HUES64 (cell line): ENCODE measurements at regions not wholly inside any gene's neighbourhood (a gene's known extent, or its start where the extent isn't known, plus 50 kb on each side); places are given as distances from the start of the nearest gene placed in this dataset.

Experiments
- H3K27ac ChIP-seq: 2 replicates; pipeline ENCODE4 v1.7.0; 2013; ENCODE audit warnings: low read depth, low read length, inconsistent platforms
- H3K27me3 ChIP-seq: 2 replicates; pipeline ENCODE4 v1.6.1; 2013; ENCODE audit warnings: mild to moderate bottlenecking, low read length; ENCODE audit not compliant: insufficient read depth
- H3K36me3 ChIP-seq: 2 replicates; pipeline ENCODE4 v1.6.1; 2013; ENCODE audit warnings: mild to moderate bottlenecking, low read length; ENCODE audit not compliant: insufficient read depth
- H3K4me1 ChIP-seq: 2 replicates; pipeline ENCODE4 v1.6.1; 2013; ENCODE audit warnings: mild to moderate bottlenecking, low read length, moderate library complexity; ENCODE audit not compliant: insufficient read depth
- H3K4me3 ChIP-seq: 2 replicates; pipeline ENCODE4 v1.5.1; 2013; ENCODE audit warnings: mild to moderate bottlenecking, low read length, moderate library complexity
- H3K9ac ChIP-seq: 2 replicates; pipeline ENCODE4 v1.6.1; 2013; ENCODE audit warnings: mild to moderate bottlenecking, low read depth, low read length
- H3K9me3 ChIP-seq: 2 replicates; pipeline ENCODE4 v1.6.1; 2013; ENCODE audit warnings: low read depth, low read length; ENCODE audit not compliant: insufficient read depth
- WGBS: fragments of 150-250, 120-280 bp; methylation state at CpG from one replicate; pipeline ENCODE4 v1.1.7; 2013; ENCODE audit warnings: missing lambda C conversion rate; 5-methylcytosine and 5-hydroxymethylcytosine counted together

DNA sequence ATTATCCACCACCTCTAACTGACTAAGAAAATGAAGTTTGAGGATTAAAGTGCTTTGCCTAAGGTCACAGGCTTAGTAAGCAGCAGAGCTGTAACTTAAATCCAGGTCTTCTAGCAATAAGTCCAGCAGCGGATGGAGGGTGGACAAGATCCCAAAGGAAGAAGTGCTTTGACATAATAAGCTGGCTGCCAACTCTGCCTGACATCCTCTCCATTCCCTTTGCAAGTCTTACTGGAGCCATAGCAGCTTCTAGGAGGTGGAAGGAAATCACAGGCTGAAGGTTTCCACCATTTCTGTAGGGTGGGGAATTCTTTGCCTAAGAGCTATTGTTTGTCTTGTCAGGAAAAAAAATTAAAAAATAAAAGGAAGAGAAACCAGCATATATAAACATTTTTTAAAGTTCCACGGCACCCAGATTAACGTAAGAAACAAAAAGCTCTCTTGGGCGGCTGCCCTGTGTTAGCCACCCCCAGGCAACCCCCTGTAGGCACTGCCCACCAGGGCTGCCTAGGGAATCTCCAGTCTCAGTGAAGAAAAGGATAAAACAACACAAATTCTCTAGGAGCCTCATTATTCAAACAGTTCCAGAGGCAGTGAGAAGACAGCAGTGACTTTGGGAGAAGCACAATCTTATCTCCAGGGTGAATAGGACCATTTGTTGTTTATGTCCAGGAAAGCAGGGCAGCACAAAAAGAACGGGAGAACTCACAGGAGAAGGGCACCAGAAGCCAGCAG, 380.8 kb upstream of the CADM1 start:
- H3K36me3 ChIP-seq = no peaks in the 10 kb centered on the region
- no peak overlapping the region for H3K9ac ChIP-seq
- H3K4me3 ChIP-seq = no peak overlapping the region
- peaks cover 12% of the 10 kb centered on the region; the same call in 1 of the 2 replicates for H3K4me1 ChIP-seq
- H3K9me3 ChIP-seq = peaks cover 13% of the 10 kb centered on the region
- WGBS = 71% methylated on average over 5 of the region's 5 CpGs
- no peaks in the 10 kb centered on the region for H3K27me3 ChIP-seq
- no peak overlapping the region for H3K27ac ChIP-seq

DNA sequence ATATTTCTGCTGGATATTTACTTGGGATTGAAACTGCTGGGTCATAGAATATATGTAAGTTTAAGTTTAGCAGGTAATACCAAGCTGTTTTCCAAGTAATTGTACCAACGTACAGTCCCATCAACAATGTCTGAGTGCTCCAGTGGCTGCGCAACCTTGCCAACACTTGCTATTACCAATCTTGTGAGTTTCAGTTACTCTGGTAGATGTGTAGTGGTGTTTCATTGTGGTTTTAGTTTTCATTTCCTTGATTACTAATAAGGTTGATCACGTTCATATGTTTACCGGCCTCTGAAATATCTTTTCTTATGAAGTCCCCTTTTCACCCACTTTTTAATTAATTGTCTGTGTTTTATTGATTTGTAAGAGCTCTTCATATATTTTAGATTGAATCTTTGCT, 370.6 kb upstream of the CADM1 start:
- Histone ChIP-seq H3K27me3 (no peaks in the 10 kb centered on the region), H3K4me3 (no peak overlapping the region), H3K9me3 (no peaks in the 10 kb centered on the region), H3K9ac (no peak overlapping the region), H3K27ac (no peak overlapping the region), H3K4me1 (no peaks in the 10 kb centered on the region), H3K36me3 (no peaks in the 10 kb centered on the region)
- 98% methylated on average over 2 of the region's 4 CpGs for WGBS

DNA sequence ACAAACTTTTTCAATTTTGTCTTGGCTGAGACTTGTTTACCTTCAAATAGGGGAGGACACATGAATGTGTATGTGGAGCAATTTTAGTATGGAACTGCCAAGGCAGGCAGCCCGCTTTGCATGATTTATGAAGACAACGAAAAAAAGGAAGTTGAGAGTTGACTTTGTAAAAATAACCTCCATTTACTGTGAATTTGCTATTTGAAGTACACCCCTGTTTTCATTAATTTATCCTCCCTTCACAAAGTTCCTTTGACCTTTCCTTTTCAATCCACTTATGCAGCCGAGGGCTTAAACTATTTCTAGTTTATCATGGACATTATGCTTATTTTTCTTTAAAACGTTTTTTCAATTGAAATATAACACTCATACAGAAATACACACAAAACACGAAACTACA, 369.6 kb upstream of the CADM1 start:
- Histone ChIP-seq H3K9me3 (no peaks in the 10 kb centered on the region), H3K4me1 (no peaks in the 10 kb centered on the region), H3K27me3 (no peaks in the 10 kb centered on the region), H3K4me3 (no peak overlapping the region), H3K36me3 (no peaks in the 10 kb centered on the region), H3K27ac (no peak overlapping the region), H3K9ac (no peak overlapping the region)
- 81% methylated on average over 5 of the region's 5 CpGs for WGBS

DNA sequence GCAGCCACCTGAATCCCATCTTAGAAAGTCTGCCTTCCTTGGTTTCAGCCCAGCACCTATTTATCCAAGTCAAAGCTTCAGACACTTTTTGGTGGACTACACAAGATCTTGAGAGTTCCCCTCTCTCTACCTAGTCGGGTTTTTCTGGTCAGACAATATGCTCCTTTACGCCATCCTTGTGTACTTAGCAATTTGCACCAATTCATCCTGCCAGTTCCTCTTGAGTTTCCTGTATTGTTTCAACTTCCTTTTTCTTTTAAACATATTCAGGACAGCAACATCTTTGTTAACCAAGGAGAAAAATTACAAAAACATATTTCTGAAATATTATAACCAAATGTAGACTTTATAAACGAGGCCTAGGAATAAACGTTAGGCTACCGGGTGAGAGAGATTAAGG, 368.2 kb upstream of the CADM1 start:
- Histone ChIP-seq H3K4me3 (no peak overlapping the region), H3K27me3 (no peaks in the 10 kb centered on the region), H3K27ac (no peak overlapping the region), H3K36me3 (no peaks in the 10 kb centered on the region), H3K4me1 (no peaks in the 10 kb centered on the region), H3K9ac (no peak overlapping the region), H3K9me3 (no peaks in the 10 kb centered on the region)
- WGBS = 71% methylated on average over 5 of the region's 5 CpGs

DNA sequence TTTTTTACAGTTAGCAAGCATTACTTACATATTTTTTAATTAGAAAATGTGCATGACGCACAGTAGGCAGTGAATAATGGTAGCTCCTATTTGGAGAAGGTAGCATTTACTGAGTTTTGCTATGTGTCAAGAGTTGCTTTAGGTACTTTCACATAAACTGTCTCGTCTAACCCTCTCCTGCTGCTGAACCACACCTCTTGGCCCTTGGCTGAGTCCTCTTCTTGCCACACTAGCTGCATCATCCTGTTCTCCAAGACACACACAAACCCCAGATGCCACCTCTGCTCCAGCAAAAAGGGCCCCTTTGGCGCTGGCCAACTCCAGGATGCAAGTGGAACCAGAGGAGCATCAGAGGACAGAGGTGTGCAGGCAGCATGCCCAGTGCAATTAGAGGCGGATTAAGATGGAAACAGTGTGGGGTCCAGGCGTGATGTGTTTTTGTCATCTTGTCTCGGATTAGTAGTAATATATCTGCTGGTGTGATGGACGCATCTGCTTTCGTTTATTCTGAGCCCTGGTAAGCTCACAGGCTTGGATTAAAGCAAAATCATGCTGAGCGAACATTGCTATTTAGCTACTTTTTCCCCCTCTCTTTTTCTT, 367.0 kb upstream of the CADM1 start:
- Histone ChIP-seq H3K4me3 (no peak overlapping the region), H3K4me1 (no peaks in the 10 kb centered on the region), H3K27ac (no peak overlapping the region), H3K27me3 (no peaks in the 10 kb centered on the region), H3K9ac (no peak overlapping the region), H3K36me3 (no peaks in the 10 kb centered on the region), H3K9me3 (no peaks in the 10 kb centered on the region)
- WGBS = 96% methylated on average over 9 of the region's 9 CpGs

DNA sequence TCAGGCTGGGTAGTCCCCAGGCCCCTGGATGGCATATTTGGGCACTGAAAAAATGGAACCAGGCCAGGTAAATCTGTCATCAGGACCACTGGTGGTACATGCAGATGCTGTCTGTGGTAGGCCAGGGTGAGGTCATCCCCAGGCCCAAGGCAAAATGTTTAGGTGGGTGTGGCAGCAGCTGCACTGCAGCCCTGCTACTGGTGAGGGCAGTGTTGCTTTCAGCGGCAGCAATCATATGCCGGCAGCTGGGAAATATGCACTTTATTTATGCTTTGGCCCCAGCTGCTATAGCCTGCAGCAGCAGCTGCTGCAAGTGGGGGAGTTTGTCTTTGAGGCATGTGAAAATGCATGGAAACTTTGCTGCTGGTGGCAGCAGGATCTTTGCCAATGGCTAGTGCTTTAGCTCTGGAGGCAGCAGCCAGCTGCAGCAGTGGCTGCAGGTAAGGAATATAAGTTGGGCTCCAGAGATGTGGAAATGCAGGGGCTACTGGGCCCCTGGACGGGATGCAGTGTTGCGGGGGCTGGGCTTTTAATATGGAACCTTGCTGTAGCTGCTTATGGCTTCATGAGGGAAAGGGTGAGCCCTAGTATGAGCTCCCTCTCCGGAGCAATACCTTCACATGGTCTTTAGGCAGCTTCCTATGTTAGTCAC, 365.7 kb upstream of the CADM1 start:
- no peaks in the 10 kb centered on the region for H3K9me3 ChIP-seq
- H3K27ac ChIP-seq = no peak overlapping the region
- no peaks in the 10 kb centered on the region for H3K4me1 ChIP-seq
- H3K4me3 ChIP-seq = no peak overlapping the region
- no peaks in the 10 kb centered on the region for H3K36me3 ChIP-seq
- H3K9ac ChIP-seq = no peak overlapping the region
- WGBS = 56% methylated on average over 5 of the region's 5 CpGs
- H3K27me3 ChIP-seq = no peaks in the 10 kb centered on the region

DNA sequence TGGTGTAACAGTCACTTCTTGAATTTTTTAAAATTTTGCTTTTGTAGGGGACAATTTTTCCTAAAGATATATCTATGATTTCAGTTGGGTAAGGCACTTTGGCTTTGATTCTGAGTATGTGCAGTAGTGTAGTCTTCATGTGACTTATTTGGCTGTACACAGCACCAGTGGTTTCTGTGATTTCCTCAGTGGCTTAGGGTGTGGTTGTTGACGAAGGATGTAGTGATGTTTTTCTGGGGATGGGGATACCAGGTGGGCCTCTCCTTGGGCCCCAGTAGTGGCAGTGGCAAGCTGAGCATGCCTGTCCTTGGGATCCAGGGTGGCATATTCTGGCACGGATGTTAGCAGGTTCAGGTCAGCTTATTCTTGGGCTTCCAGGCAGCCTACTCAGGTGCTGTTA, 364.9 kb upstream of the CADM1 start:
- Histone ChIP-seq H3K36me3 (no peaks in the 10 kb centered on the region), H3K27me3 (no peaks in the 10 kb centered on the region), H3K4me3 (no peak overlapping the region), H3K9me3 (no peaks in the 10 kb centered on the region), H3K27ac (no peak overlapping the region), H3K4me1 (no peaks in the 10 kb centered on the region), H3K9ac (no peak overlapping the region)
- 66% methylated on average over 2 of the region's 2 CpGs for WGBS

DNA sequence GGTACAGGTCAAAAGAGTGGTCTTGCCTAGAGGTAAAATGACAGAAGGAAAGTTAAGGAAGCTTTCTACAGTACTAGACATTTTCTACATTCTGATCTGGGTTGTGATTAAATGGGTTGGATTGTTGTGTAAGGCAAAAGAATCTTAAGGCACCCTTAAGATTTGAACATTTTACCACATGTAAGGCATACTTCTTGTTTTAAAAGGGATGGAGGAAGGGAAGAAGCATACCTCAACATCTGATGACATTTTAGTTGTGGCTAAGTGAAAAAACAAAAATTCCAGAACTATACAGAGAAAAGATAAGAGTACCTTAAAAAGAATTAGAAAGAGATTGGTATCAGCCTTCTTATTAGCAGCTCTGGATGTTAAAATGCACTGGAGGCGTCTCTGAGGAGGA, 356.0 kb upstream of the CADM1 start:
- Histone ChIP-seq H3K9ac (no peak overlapping the region), H3K36me3 (no peaks in the 10 kb centered on the region), H3K27ac (no peak overlapping the region), H3K4me3 (no peak overlapping the region), H3K9me3 (peaks cover 22% of the 10 kb centered on the region; the same call in 1 of the 2 replicates), H3K27me3 (no peaks in the 10 kb centered on the region; the same call in 1 of the 2 replicates), H3K4me1 (no peaks in the 10 kb centered on the region)
- 96% methylated on average over 1 of the region's 1 CpG for WGBS

DNA sequence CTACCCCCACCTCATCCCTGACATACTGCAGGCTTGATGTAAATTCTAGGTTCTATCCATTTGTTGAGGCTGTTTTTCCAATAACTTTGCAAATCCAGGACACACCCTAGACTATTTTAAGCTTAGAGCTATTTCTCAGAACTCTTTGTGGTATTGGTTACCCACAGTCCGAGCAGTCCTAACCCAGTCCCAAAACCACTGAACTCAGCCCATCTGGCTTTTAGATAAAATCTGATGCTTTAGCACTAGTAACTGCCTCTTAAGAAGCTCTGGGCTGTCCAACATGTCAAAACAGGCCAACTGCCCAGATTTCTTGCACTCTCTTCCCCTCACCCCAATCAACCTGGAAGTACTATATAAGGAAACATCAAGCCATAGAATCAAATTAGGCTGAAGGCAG, 344.4 kb upstream of the CADM1 start:
- H3K27ac ChIP-seq = no peak overlapping the region
- no peak overlapping the region for H3K4me3 ChIP-seq
- H3K4me1 ChIP-seq = no peaks in the 10 kb centered on the region
- H3K27me3 ChIP-seq = no peaks in the 10 kb centered on the region
- WGBS = 86% methylated on average over 1 of the region's 1 CpG
- H3K9me3 ChIP-seq = no peaks in the 10 kb centered on the region
- H3K9ac ChIP-seq = no peak overlapping the region
- H3K36me3 ChIP-seq = no peaks in the 10 kb centered on the region

DNA sequence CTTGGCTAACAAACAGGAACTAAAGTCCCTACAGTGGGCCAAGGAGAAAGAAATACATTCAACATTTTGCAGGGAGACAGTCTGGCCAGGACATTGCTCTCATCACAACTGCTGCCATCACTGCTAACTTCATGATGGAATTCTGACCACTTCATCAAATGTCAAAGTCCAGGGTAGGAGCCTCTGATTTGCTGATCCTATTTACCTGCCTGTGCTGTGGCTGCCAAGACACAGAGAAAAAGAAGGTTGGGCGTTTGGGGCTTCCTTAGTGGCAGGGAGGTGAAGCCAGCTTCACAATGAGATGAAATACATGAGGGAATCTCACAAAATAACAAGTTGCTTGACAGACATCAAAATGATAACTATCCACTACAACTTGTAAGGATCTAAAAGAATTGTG, 343.9 kb upstream of the CADM1 start:
- H3K27me3 ChIP-seq = no peaks in the 10 kb centered on the region
- H3K9me3 ChIP-seq = no peaks in the 10 kb centered on the region
- WGBS = 62% methylated on average over 1 of the region's 1 CpG
- H3K36me3 ChIP-seq = no peaks in the 10 kb centered on the region
- H3K4me3 ChIP-seq = no peak overlapping the region
- no peak overlapping the region for H3K27ac ChIP-seq
- no peaks in the 10 kb centered on the region for H3K4me1 ChIP-seq
- no peak overlapping the region for H3K9ac ChIP-seq

DNA sequence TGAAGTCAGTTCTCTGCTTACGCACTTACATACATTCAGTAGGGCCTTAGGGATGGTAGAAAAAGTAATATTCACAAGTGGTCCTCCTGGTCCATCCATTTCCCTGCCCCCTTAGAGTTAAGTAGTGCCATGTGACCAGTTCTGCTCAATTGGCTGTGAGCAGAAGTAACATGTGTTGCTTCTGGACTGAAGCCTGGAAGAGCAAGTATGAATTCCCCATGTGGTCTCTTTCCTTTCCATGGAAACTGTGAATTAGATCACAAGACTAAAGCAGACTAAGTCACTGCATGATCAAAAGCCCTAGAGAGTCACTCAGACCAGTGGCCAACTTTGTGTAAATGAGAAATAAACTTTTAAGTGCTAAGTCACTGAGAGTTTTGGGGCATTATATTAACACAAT, 341.7 kb upstream of the CADM1 start:
- Histone ChIP-seq H3K27ac (no peak overlapping the region), H3K4me1 (no peaks in the 10 kb centered on the region), H3K4me3 (no peak overlapping the region), H3K9ac (no peak overlapping the region), H3K9me3 (no peaks in the 10 kb centered on the region), H3K36me3 (no peaks in the 10 kb centered on the region), H3K27me3 (no peaks in the 10 kb centered on the region)
- 100% methylated on average over 1 of the region's 1 CpG for WGBS
